Esophagus squamous epithelium (tissue), 5 donors: ENCODE measurements at regions not wholly inside any gene's neighbourhood (a gene's known extent, or its start where the extent isn't known, plus 50 kb on each side); places are given as distances from the start of the nearest gene placed in this dataset.
A peak's percentile ranks its signal among the peaks of the same experiment; 100 is the strongest.

Experiments used
- DNase-seq: peaks from one replicate; lab custom pipeline; 2025; lab: John Stamatoyannopoulos, UW
- H3K27ac ChIP-seq, 4 donors: fragments of 200-600 bp; sonication (generic); one replicate each; pipeline ENCODE4 v1.5.1; 2016 to 2019; ENCODE audit warnings: mild to moderate bottlenecking in 1 of 4
- H3K27me3 ChIP-seq, 4 donors: fragments of 200-600 bp; sonication (generic); 1 replicate in 3 of 4; 2 replicates in 1 of 4; pipeline versions ENCODE4 v1.5.1 to v1.6.0; 2017 to 2021; ENCODE audit warnings: antibody characterized with exemption in 1 of 4
- H3K36me3 ChIP-seq, 3 donors: fragments of 200-600 bp; sonication (generic); one replicate each; pipeline ENCODE4 v1.5.1; 2016 to 2019
- H3K4me1 ChIP-seq, 3 donors: fragments of 200-600 bp; sonication (generic); one replicate each; pipeline ENCODE4 v1.5.1; 2017 to 2019
- H3K4me3 ChIP-seq, 4 donors: fragments of 200-600 bp; sonication (generic); 1 replicate in 3 of 4; 2 replicates in 1 of 4; pipeline ENCODE4 v1.5.1; 2016 to 2019; ENCODE audit warnings: mild to moderate bottlenecking in 2 of 4, moderate library complexity in 1 of 4
- H3K9me3 ChIP-seq, 3 donors: fragments of 200-600 bp; sonication (generic); one replicate each; pipeline ENCODE4 v1.5.1; 2016 to 2019
- CTCF ChIP-seq, 6 experiments: fragments of 450-650 bp in 4 of 6; fragments of 200-600 bp in 2 of 6; sonication (generic) in 2 of 6; IDR thresholded peaks; one replicate each; pipeline ENCODE4 v1.5.1; 2016 to 2019; ENCODE audit warnings: antibody characterized with exemption in 6 of 6, mild to moderate bottlenecking in 4 of 6, moderate library complexity in 4 of 6
- POLR2A ChIP-seq, 4 donors: fragments of 450-650 bp; IDR thresholded peaks; one replicate each; pipeline ENCODE4 v1.6.1; 2017; ENCODE audit warnings: antibody characterized with exemption in 4 of 4, mild to moderate bottlenecking in 4 of 4, moderate library complexity in 3 of 4
- WGBS, 2 donors: methylation state at CpG; one replicate each; pipeline ENCODE4 v1.1.5; 2018; 5-methylcytosine and 5-hydroxymethylcytosine counted together
- intact Hi-C: fragments of 100-400 bp; cut with DNase I; formaldehyde crosslinking; loops from one replicate; pipeline ENCODE4 v1.15.0; 2022
- donor health status: DM: yes; HTN: yes; CAD: no.

- TF ChIP-seq CTCF (IDR thresholded peaks at IDR 0.05), result peak in 1 of 6 experiments; percentile 36
- TF ChIP-seq POLR2A (IDR thresholded peaks at IDR 0.05), result no peak
- H3K27ac ChIP-seq, result no peak overlapping the region
- no peaks in the 10 kb centered on the region for H3K9me3 ChIP-seq
- peaks cover 0 to 10% (median 0%) of the 10 kb centered on the region in 4 donors for H3K27me3 ChIP-seq
- intact Hi-C loops, result no loop called here
- WGBS, 2 donors, result 35% methylated on average over 4 of the region's 4 CpGs
- H3K4me3 ChIP-seq, result no peak overlapping the region
- H3K36me3 ChIP-seq, result no peaks in the 10 kb centered on the region
- no peaks in the 10 kb centered on the region for H3K4me1 ChIP-seq
- DNase-seq, result no peak
Measured at GRCh38 chr15:89034305-89034704, 54.0 kb upstream of the ABHD2 start.

GRCh38 chr15:89035150-89035549 lies 53.1 kb upstream of the ABHD2 start:
- H3K9me3 ChIP-seq, result no peaks in the 10 kb centered on the region
- H3K27ac ChIP-seq, result no peak overlapping the region
- H3K4me3 ChIP-seq, result no peak overlapping the region
- intact Hi-C loops, result no loop called here
- H3K36me3 ChIP-seq, result no peaks in the 10 kb centered on the region
- peaks cover 0 to 10% (median 0%) of the 10 kb centered on the region in 4 donors for H3K27me3 ChIP-seq
- TF ChIP-seq CTCF (IDR thresholded peaks at IDR 0.05) (no peak), POLR2A (IDR thresholded peaks at IDR 0.05) (no peak)
- WGBS, 2 donors, result 51 to 67% methylated on average over 2 of the region's 2 CpGs
- DNase-seq, result no peak
- no peaks in the 10 kb centered on the region for H3K4me1 ChIP-seq

GRCh38 chr15:89035658-89036057 lies 52.6 kb upstream of the ABHD2 start:
- no peak for DNase-seq
- TF ChIP-seq CTCF (IDR thresholded peaks at IDR 0.05), result no peak
- no peak for TF ChIP-seq POLR2A (IDR thresholded peaks at IDR 0.05)
- Histone ChIP-seq H3K27me3 (peaks cover 0 to 10% (median 0%) of the 10 kb centered on the region in 4 donors), H3K9me3 (no peaks in the 10 kb centered on the region), H3K4me3 (no peak overlapping the region), H3K36me3 (no peaks in the 10 kb centered on the region), H3K4me1 (no peaks in the 10 kb centered on the region), H3K27ac (no peak overlapping the region)
- intact Hi-C loops, result no loop called here
- 29 to 56% methylated on average over 2 of the region's 2 CpGs for WGBS, 2 donors

- Histone ChIP-seq H3K4me1 (peaks cover 0 to 7% (median 0%) of the 10 kb centered on the region in 3 donors), H3K4me3 (no peak overlapping the region), H3K27ac (no peak overlapping the region), H3K9me3 (no peaks in the 10 kb centered on the region), H3K27me3 (peaks cover 0 to 13% (median 0%) of the 10 kb centered on the region in 4 donors), H3K36me3 (no peaks in the 10 kb centered on the region)
- intact Hi-C loops, result no loop called here
- DNase-seq, result no peak
- WGBS, 2 donors, result 47 to 65% methylated on average over 4 to 5 of the region's 8 CpGs
- no peak for TF ChIP-seq CTCF (IDR thresholded peaks at IDR 0.05)
- no peak for TF ChIP-seq POLR2A (IDR thresholded peaks at IDR 0.05)
Measured at GRCh38 chr15:89038146-89038545, 50.1 kb upstream of the ABHD2 start.
